HEK293T (cell line): ENCODE measurements at regions not wholly inside any gene's neighbourhood (a gene's known extent, or its start where the extent isn't known, plus 50 kb on each side); places are given as distances from the start of the nearest gene placed in this dataset.

Source experiments
- ARNT ChIP-seq: fragments of 450-650 bp; IDR thresholded peaks from 2 replicates; pipeline ENCODE4 v1.6.1; 2017; ENCODE audit warnings: mild to moderate bottlenecking
- FOXA1 ChIP-seq: fragments of 450-650 bp; IDR thresholded peaks from 2 replicates; pipeline ENCODE4 v1.6.1; 2016; ENCODE audit warnings: mild to moderate bottlenecking
- FOXK2 ChIP-seq: fragments of 450-650 bp; IDR thresholded peaks from 2 replicates; pipeline ENCODE4 v1.6.1; 2016; ENCODE audit warnings: mild to moderate bottlenecking
- FOXM1 ChIP-seq: fragments of 450-650 bp; IDR thresholded peaks from 2 replicates; pipeline ENCODE4 v1.6.1; 2017; ENCODE audit warnings: mild to moderate bottlenecking, borderline replicate concordance
- HDGF ChIP-seq: fragments of 450-650 bp; IDR thresholded peaks from 2 replicates; pipeline ENCODE4 v1.6.1; 2017; ENCODE audit warnings: antibody characterized with exemption, borderline replicate concordance
- L3MBTL2 ChIP-seq: fragments of 450-650 bp; conservative IDR thresholded peaks from 2 replicates; pipeline ENCODE4 v1.6.1; 2016; ENCODE audit warnings: mild to moderate bottlenecking
- LEF1 ChIP-seq: fragments of 450-650 bp; IDR thresholded peaks from 2 replicates; pipeline ENCODE4 v1.6.1; 2017; ENCODE audit warnings: mild to moderate bottlenecking, borderline replicate concordance
- NFRKB ChIP-seq: fragments of 450-650 bp; IDR thresholded peaks from 2 replicates; pipeline ENCODE4 v1.6.1; 2016; ENCODE audit warnings: mild to moderate bottlenecking, moderate library complexity
- TARDBP ChIP-seq: fragments of 450-650 bp; IDR thresholded peaks from 2 replicates; pipeline ENCODE4 v1.6.1; 2016
- ZNF384 ChIP-seq: fragments of 450-650 bp; IDR thresholded peaks from 2 replicates; pipeline ENCODE4 v1.6.1; 2016

DNA sequence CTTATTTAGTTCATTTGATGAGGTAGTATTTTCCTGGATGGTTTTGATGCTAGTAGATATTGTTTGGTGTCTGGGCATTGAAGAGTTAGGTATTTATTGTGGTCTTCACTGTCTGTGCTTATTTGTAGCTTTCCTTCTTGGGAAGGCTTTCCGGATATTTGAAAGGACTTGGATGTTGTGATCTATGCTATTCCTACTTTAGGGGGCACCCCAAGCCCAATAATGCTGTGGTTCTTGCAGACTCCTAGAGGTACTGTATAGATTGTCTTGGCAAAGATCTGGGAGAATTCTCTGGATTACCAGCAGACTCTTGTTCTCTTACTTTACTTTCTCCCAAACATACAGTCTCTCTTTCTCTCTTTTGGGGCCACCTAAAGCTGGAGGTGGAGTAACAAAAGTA is 315.7 kb downstream of the MAT2B start:
- TF ChIP-seq ARNT: no peak
- TF ChIP-seq ZNF384: no peak
- no peak for TF ChIP-seq FOXM1
- no peak for TF ChIP-seq NFRKB
- TF ChIP-seq L3MBTL2: no peak
- no peak for TF ChIP-seq FOXK2
- TF ChIP-seq LEF1: no peak
- no peak for TF ChIP-seq FOXA1
- TF ChIP-seq TARDBP: no peak
- TF ChIP-seq HDGF: no peak
